CD4-positive, alpha-beta T cell treated with Interleukin-21 for 1 hour (primary cell): ENCODE measurements at regions not wholly inside any gene's neighbourhood (a gene's known extent, or its start where the extent isn't known, plus 50 kb on each side); places are given as distances from the start of the nearest gene placed in this dataset.
"Not testable (repeated sequence)": the region's sequence is repeated elsewhere in the genome, so short reads cannot be mapped to it uniquely, and the experiment has no call there.

Experiments used
- DNase-seq: peaks from one replicate; pipeline ENCODE4 v3.0.0-alpha.2; 2020

GRCh38 chr2:109692013-109692743 lies 78.0 kb downstream of the SOWAHC start:
- no peak for DNase-seq

- not testable (repeated sequence) for DNase-seq
These were observed 78.7 kb downstream of the SOWAHC start for GRCh38 chr2:109692831-109693230.

GRCh38 chr2:109693292-109693691 lies 79.1 kb downstream of the SOWAHC start:
- DNase-seq: not testable (repeated sequence)

- no peak for DNase-seq
These were observed 80.0 kb downstream of the SOWAHC start for GRCh38 chr2:109694190-109694589.

GRCh38 chr2:109695290-109695689 lies 81.1 kb downstream of the SOWAHC start:
- DNase-seq: no peak

- DNase-seq: no peak
These were observed 85.5 kb downstream of the SOWAHC start for GRCh38 chr2:109699646-109700045.

- DNase-seq: no peak
These were observed 86.6 kb downstream of the SOWAHC start for GRCh38 chr2:109700680-109701274.

GRCh38 chr2:109701362-109701761 lies 87.2 kb downstream of the SOWAHC start:
- DNase-seq: no peak

- no peak for DNase-seq
These were observed 88.3 kb downstream of the SOWAHC start for GRCh38 chr2:109702250-109702985.

- no peak for DNase-seq
These were observed 88.9 kb downstream of the SOWAHC start for GRCh38 chr2:109703077-109703476.

- no peak for DNase-seq
These were observed 89.6 kb downstream of the SOWAHC start for GRCh38 chr2:109703798-109704197.

GRCh38 chr2:109707281-109708147 lies 86.6 kb upstream of the RGPD5 start:
- DNase-seq: no peak

- no peak for DNase-seq
These were observed 83.4 kb upstream of the RGPD5 start for GRCh38 chr2:109710505-109711229.

- DNase-seq: no peak
These were observed 82.6 kb upstream of the RGPD5 start for GRCh38 chr2:109711230-109712122.

GRCh38 chr2:109712123-109712449 lies 82.0 kb upstream of the RGPD5 start:
- no peak for DNase-seq

- no peak for DNase-seq
These were observed 81.4 kb upstream of the RGPD5 start for GRCh38 chr2:109712746-109713145.

- DNase-seq: no peak
These were observed 78.7 kb upstream of the RGPD5 start for GRCh38 chr2:109715313-109715805.

- not testable (repeated sequence) for DNase-seq
These were observed 77.5 kb upstream of the RGPD5 start for GRCh38 chr2:109716596-109716995.

GRCh38 chr2:109718139-109718538 lies 76.0 kb upstream of the RGPD5 start:
- no peak for DNase-seq

- DNase-seq: no peak
These were observed 74.2 kb upstream of the RGPD5 start for GRCh38 chr2:109719871-109720270.
